HG03432 (cell line): ENCODE measurements at regions not wholly inside any gene's neighbourhood (a gene's known extent, or its start where the extent isn't known, plus 50 kb on each side); places are given as distances from the start of the nearest gene placed in this dataset.
"Not testable (repeated sequence)": the region's sequence is repeated elsewhere in the genome, so short reads cannot be mapped to it uniquely, and the experiment has no call there.

ENCODE experiments used
- ATAC-seq: cut with Tn5 transposase; IDR thresholded peaks from one replicate; pipeline ENCODE4 v1.9.1; 2021; ENCODE audit warnings: mild to moderate bottlenecking, moderate library complexity; ENCODE audit not compliant: unreplicated experiment

- ATAC-seq = not testable (repeated sequence)
Observed at GRCh38 chr4:118494437-118494836, 141.6 kb upstream of the PRSS12 start.

- not testable (repeated sequence) for ATAC-seq
Observed at GRCh38 chr4:118502967-118503366, 150.2 kb upstream of the PRSS12 start.

- not testable (repeated sequence) for ATAC-seq
Observed at GRCh38 chr4:118504927-118505326, 152.1 kb upstream of the PRSS12 start.

- not testable (repeated sequence) for ATAC-seq
Observed at GRCh38 chr4:118505491-118505890, 152.7 kb upstream of the PRSS12 start.

- not testable (repeated sequence) for ATAC-seq
Observed at GRCh38 chr4:118512870-118513269, 160.1 kb upstream of the PRSS12 start.

GRCh38 chr4:118514332-118514731 lies 161.5 kb upstream of the PRSS12 start:
- not testable (repeated sequence) for ATAC-seq

GRCh38 chr4:118516107-118516506 lies 163.3 kb upstream of the PRSS12 start:
- not testable (repeated sequence) for ATAC-seq

GRCh38 chr4:118530107-118530506 lies 155.1 kb upstream of the METTL14 start:
- ATAC-seq = not testable (repeated sequence)

- ATAC-seq = not testable (repeated sequence)
Observed at GRCh38 chr4:118531947-118532346, 153.2 kb upstream of the METTL14 start.

- ATAC-seq = not testable (repeated sequence)
Observed at GRCh38 chr4:118535788-118536187, 149.4 kb upstream of the METTL14 start.

- ATAC-seq = peak; percentile 73
Observed at GRCh38 chr4:118539412-118540077, 145.6 kb upstream of the METTL14 start.

- ATAC-seq = not testable (repeated sequence)
Observed at GRCh38 chr4:118556576-118556975, 128.6 kb upstream of the METTL14 start.

GRCh38 chr4:118557298-118557851 lies 127.8 kb upstream of the METTL14 start:
- peak; percentile 50 for ATAC-seq

- not testable (repeated sequence) for ATAC-seq
Observed at GRCh38 chr4:118558188-118558587, 127.0 kb upstream of the METTL14 start.

GRCh38 chr4:118561559-118561958 lies 123.6 kb upstream of the METTL14 start:
- ATAC-seq = not testable (repeated sequence)

GRCh38 chr4:118566003-118566513 lies 119.1 kb upstream of the METTL14 start:
- peak; percentile 90 for ATAC-seq

- not testable (repeated sequence) for ATAC-seq
Observed at GRCh38 chr4:118572991-118573390, 112.2 kb upstream of the METTL14 start.

GRCh38 chr4:118574251-118574913 lies 110.8 kb upstream of the METTL14 start:
- ATAC-seq = not testable (repeated sequence)

GRCh38 chr4:118575057-118575456 lies 110.1 kb upstream of the METTL14 start:
- not testable (repeated sequence) for ATAC-seq

GRCh38 chr4:118575726-118576125 lies 109.5 kb upstream of the METTL14 start:
- not testable (repeated sequence) for ATAC-seq

- ATAC-seq = not testable (repeated sequence)
Observed at GRCh38 chr4:118576709-118577219, 108.4 kb upstream of the METTL14 start.
